ENCODE measurements at regions not wholly inside any gene's neighbourhood (a gene's known extent, or its start where the extent isn't known, plus 50 kb on each side); places are given as distances from the start of the nearest gene placed in this dataset.

DNA sequence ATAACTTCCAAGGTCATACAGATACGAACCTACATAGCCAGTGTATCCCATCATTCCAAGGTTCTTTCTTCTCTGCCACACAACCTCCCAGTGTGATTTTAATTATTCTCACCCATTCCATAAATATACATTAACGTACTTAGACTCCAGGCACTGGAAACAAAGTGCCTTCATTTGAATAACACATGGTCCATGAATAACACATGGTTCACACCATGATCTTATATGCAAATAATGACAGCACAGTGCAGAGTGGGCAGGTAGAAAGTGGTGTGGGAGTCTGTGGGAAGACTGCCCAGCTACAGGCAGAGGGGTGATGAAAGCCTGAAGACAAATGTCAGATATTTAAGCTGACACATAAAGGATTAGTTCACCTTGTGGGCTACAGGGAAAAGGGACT is 425.2 kb downstream of the HACE1 start:
- ATAC-seq (no peak), DNase-seq (no peak)
- H3K36me3 ChIP-seq, result no peaks in the 10 kb centered on the region
- H3K9me3 ChIP-seq, result no peaks in the 10 kb centered on the region
- H3K4me3 ChIP-seq, result no peak overlapping the region
- intact Hi-C loops (cut with DNase I), result no loop called here
- H3K27me3 ChIP-seq, result no peaks in the 10 kb centered on the region
- 24% methylated on average over 2 of the region's 2 CpGs for WGBS (ENCODE audit: insufficient coverage, low coverage, low lambda C conversion rate, missing lambda C conversion rate)
- H3K4me1 ChIP-seq, result no peaks in the 10 kb centered on the region
- no peak for TF ChIP-seq POLR2A (IDR thresholded peaks at IDR 0.05)
- TF ChIP-seq, protein P1, sequence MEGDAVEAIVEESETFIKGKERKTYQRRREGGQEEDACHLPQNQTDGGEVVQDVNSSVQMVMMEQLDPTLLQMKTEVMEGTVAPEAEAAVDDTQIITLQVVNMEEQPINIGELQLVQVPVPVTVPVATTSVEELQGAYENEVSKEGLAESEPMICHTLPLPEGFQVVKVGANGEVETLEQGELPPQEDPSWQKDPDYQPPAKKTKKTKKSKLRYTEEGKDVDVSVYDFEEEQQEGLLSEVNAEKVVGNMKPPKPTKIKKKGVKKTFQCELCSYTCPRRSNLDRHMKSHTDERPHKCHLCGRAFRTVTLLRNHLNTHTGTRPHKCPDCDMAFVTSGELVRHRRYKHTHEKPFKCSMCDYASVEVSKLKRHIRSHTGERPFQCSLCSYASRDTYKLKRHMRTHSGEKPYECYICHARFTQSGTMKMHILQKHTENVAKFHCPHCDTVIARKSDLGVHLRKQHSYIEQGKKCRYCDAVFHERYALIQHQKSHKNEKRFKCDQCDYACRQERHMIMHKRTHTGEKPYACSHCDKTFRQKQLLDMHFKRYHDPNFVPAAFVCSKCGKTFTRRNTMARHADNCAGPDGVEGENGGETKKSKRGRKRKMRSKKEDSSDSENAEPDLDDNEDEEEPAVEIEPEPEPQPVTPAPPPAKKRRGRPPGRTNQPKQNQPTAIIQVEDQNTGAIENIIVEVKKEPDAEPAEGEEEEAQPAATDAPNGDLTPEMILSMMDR (IDR thresholded peaks at IDR 0.05), result no peak
- no peak overlapping the region for H3K27ac ChIP-seq

DNA sequence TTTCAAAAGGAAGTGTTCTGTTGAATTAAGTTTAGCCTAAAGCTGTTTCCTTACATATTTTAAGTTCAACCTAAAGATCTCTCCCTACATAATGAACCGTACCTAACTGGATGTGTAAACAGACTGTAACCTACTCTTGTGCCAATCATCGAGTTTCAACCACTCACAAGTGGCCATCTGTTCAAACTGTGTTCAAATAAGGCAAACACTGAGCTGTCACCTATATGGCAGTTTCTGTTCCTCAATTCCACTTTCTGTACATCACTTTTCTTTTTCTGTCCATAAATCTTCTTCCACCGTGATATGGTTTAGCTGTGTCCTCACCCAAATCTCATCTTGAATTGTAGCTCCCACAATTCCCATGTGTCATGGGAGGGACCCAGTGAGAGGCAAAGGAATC is 428.6 kb downstream of the HACE1 start:
- WGBS (ENCODE audit: insufficient coverage, low coverage, low lambda C conversion rate, missing lambda C conversion rate), result 47% methylated on average over 3 of the region's 3 CpGs
- H3K4me1 ChIP-seq, result no peaks in the 10 kb centered on the region
- H3K4me3 ChIP-seq, result no peak overlapping the region
- intact Hi-C loops (cut with DNase I), result no loop called here
- no peak overlapping the region for H3K27ac ChIP-seq
- no peaks in the 10 kb centered on the region for H3K27me3 ChIP-seq
- no peak for TF ChIP-seq POLR2A (IDR thresholded peaks at IDR 0.05)
- TF ChIP-seq, protein P1 (IDR thresholded peaks at IDR 0.05), result no peak
- DNase-seq (no peak), ATAC-seq (no peak)
- no peaks in the 10 kb centered on the region for H3K9me3 ChIP-seq
- no peaks in the 10 kb centered on the region for H3K36me3 ChIP-seq

DNA sequence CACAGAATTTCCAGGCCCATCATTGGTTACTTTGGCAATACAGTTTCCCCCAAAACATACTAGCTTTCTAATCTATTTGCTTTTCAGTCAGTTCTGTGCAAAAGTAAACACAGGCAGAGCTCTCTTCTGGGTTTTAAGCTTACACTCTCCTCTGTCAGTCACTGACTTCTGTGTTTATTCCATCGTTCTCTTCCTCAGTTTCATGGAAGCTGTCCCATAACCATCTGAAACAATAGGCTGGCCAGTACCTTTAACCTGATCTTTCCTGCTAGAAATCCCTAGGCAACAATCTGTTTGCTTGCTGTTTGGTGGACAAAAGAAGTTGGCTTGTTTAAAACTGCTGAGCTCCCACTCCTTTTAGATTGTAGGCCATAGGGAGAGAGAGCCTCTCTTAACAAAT is 431.5 kb downstream of the HACE1 start:
- intact Hi-C loops (cut with DNase I), result no loop called here
- 11% methylated on average over 1 of the region's 1 CpG for WGBS (ENCODE audit: insufficient coverage, low coverage, low lambda C conversion rate, missing lambda C conversion rate)
- no peak overlapping the region for H3K4me3 ChIP-seq
- H3K4me1 ChIP-seq, result no peaks in the 10 kb centered on the region
- H3K27ac ChIP-seq, result no peak overlapping the region
- ATAC-seq, result no peak
- TF ChIP-seq POLR2A (IDR thresholded peaks at IDR 0.05), result no peak
- TF ChIP-seq, protein P1 (IDR thresholded peaks at IDR 0.05), result no peak
- no peak for DNase-seq
- H3K9me3 ChIP-seq, result no peaks in the 10 kb centered on the region
- H3K36me3 ChIP-seq, result no peaks in the 10 kb centered on the region
- H3K27me3 ChIP-seq, result no peaks in the 10 kb centered on the region

DNA sequence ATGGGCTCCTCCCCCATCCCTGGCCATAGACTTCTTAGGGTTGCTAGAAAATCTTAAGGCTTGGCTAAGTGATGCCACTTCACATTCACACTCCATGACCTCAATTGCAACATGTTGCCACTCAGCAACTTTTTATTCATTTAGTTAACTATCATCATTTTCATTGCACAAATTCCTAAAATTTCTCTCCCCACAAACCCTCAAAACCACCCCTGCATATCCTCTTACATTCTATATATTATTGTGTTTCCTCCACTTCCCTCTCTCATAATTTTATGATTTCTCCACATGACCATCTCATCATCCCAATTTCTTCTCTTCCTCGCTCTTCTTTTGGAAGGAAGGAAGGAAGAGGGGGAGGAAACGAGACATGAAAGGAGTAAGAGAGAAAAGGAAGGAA is 436.0 kb downstream of the HACE1 start:
- intact Hi-C loops (cut with DNase I), result no loop called here
- H3K27ac ChIP-seq, result no peak overlapping the region
- ATAC-seq, result no peak

More for the DNA sequence above, 436.0 kb downstream of the HACE1 start:
- Histone ChIP-seq H3K4me1 (no peaks in the 10 kb centered on the region), H3K27me3 (no peaks in the 10 kb centered on the region), H3K4me3 (no peak overlapping the region), H3K36me3 (no peaks in the 10 kb centered on the region), H3K9me3 (no peaks in the 10 kb centered on the region)
- TF ChIP-seq, protein P1 (IDR thresholded peaks at IDR 0.05), result no peak
- TF ChIP-seq POLR2A (IDR thresholded peaks at IDR 0.05), result no peak
- WGBS (ENCODE audit: insufficient coverage, low coverage, low lambda C conversion rate, missing lambda C conversion rate), result 27% methylated on average over 2 of the region's 2 CpGs
- DNase-seq, result no peak
